NCI-H1694 treated with DMSO at 0.1 percent for 48 hours (cell line): ENCODE measurements at regions not wholly inside any gene's neighbourhood (a gene's known extent, or its start where the extent isn't known, plus 50 kb on each side); places are given as distances from the start of the nearest gene placed in this dataset.
"Not testable (repeated sequence)": the region's sequence is repeated elsewhere in the genome, so short reads cannot be mapped to it uniquely, and the experiment has no call there.

Source experiments
- DNase-seq: peaks from one replicate; lab custom pipeline; 2025; lab: John Stamatoyannopoulos, UW

GRCh38 chr11:82047200-82047599 lies 686.5 kb downstream of the FAM181B start:
- no peak for DNase-seq

GRCh38 chr11:82046778-82047177 lies 686.9 kb downstream of the FAM181B start:
- no peak for DNase-seq

GRCh38 chr11:82045748-82046457 lies 687.8 kb downstream of the FAM181B start:
- no peak for DNase-seq

GRCh38 chr11:82043316-82043715 lies 690.3 kb downstream of the FAM181B start:
- no peak for DNase-seq

- DNase-seq, result no peak
These were observed 691.9 kb downstream of the FAM181B start for GRCh38 chr11:82041764-82042163.

- DNase-seq, result no peak
These were observed 695.5 kb downstream of the FAM181B start for GRCh38 chr11:82038154-82038553.

GRCh38 chr11:82034527-82034926 lies 699.1 kb downstream of the FAM181B start:
- no peak for DNase-seq

GRCh38 chr11:82027335-82027734 lies 706.3 kb downstream of the FAM181B start:
- not testable (repeated sequence) for DNase-seq

GRCh38 chr11:82024760-82025159 lies 708.9 kb downstream of the FAM181B start:
- DNase-seq, result no peak

- DNase-seq, result no peak
These were observed 721.4 kb downstream of the FAM181B start for GRCh38 chr11:82012276-82012675.

- no peak for DNase-seq
These were observed 724.5 kb downstream of the FAM181B start for GRCh38 chr11:82009133-82009532.

GRCh38 chr11:82007521-82007920 lies 726.1 kb downstream of the FAM181B start:
- no peak for DNase-seq

- no peak for DNase-seq
These were observed 729.0 kb downstream of the FAM181B start for GRCh38 chr11:82004537-82005213.

- DNase-seq, result no peak
These were observed 729.8 kb downstream of the FAM181B start for GRCh38 chr11:82003671-82004515.

GRCh38 chr11:82003024-82003423 lies 730.6 kb downstream of the FAM181B start:
- DNase-seq, result no peak

- no peak for DNase-seq
These were observed 737.8 kb downstream of the FAM181B start for GRCh38 chr11:81995889-81996288.

GRCh38 chr11:81993755-81994154 lies 739.9 kb downstream of the FAM181B start:
- no peak for DNase-seq

- no peak for DNase-seq
These were observed 742.8 kb downstream of the FAM181B start for GRCh38 chr11:81990659-81991443.

- no peak for DNase-seq
These were observed 744.6 kb downstream of the FAM181B start for GRCh38 chr11:81989093-81989492.

- no peak for DNase-seq
These were observed 745.7 kb downstream of the FAM181B start for GRCh38 chr11:81987829-81988472.

- no peak for DNase-seq
These were observed 747.0 kb downstream of the FAM181B start for GRCh38 chr11:81986556-81987161.
